ENCODE measurements at regions not wholly inside any gene's neighbourhood (a gene's known extent, or its start where the extent isn't known, plus 50 kb on each side); places are given as distances from the start of the nearest gene placed in this dataset.

DNA sequence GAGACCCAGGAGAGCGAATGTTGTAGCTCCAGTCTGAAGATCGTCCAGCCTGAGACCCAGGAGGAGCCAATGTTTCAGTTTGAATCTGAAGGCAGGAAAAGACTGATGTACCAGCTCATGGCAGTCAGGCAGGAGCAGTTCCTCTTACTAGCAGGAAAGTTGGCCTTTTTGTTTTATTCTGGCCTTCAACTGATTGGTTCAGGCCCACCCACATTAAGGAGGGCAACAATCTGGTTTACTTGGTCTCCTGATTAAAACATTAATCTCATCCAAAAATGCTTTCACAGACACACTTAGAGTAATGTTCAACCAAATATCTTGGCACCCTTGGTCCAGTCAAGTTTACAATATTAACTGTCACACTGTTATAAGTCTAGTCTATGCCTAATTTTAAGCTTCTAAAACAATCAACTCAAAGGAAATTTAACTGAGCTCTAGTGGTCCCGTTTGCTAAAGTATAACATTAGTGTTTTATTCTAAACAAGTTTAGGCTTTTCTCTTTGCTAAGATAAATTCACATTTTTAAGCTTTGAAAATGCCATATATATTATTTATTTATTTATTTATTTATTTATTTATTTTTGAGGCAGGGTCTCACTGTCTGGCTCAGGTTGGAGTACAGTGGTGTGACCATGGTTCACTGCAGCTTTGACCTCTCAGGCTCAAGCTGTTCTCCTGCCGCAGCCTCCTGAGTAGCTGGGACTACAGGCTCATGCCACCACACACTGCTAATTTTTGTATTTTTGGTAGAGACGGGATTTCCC, 275.5 kb upstream of the SLC35B3 start:
- TF ChIP-seq NFIC (IDR thresholded peaks at IDR 0.05): no peak
- no peak for TF ChIP-seq EGR1 (IDR thresholded peaks at IDR 0.05)

DNA sequence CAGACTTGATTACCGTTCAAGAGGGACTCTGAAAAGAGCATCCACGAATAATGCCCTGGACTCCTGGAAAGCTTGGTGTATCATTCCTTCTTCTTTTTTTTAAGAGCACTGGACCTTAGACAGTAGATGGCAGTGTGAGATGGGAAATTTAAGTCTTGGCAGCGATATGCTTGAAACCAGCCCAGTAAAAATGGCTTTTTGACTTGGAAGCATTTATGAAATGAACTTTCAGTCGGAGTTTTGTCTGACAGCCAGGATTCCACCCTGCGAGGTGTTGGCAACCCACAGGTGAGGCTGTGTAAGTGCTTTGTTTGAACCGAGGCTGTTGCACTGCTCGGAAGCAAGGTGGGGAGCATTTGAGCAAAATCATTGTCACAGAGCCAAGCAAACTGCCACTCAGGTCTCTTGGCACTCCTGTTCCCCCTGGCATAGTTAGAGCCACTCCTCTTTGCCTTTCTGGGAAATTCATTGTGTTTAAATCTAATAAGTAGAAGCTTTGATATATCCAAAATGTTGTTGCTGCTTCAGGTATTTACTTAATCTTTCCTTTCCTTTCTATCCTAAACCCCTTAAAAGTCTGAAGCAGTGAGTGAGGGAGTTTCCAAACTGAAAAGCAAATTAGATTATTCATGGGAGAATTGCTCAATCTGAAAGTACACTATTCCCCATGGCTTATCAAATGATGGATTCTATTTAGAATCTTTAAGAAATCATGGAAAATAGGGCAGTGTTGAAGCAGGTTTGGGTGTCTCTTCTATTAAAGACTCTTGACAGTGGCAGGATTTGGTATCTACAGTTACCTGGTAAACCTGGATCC, 272.8 kb upstream of the SLC35B3 start:
- TF ChIP-seq TAF1 (IDR thresholded peaks at IDR 0.05; ENCODE audit: low read depth) (no peak), FOXM1 (IDR thresholded peaks at IDR 0.05; ENCODE audit: borderline replicate concordance, low read depth) (no peak), RAD21 (IDR thresholded peaks at IDR 0.05; ENCODE audit: low read depth) (peak; percentile 21; the same call in 1 of the 2 replicates)

DNA sequence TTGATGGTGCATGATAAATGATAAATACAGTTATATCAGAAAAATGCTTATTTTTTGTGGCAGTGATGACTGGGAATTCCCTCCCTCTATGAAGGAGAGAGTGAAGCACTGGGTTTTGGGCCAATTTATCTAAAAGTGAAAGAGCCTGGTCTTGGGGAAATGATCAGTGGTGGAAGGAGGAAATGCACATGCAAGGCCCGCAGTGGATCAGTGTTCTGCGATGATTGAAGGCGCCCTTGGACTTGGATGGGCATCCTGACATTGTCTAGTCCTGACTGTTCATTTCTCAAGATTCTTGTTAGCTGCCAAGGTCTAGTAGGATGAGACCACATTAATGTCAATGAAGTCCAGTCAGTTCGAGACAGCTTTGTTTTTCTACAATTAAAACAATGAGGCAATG, 272.0 kb upstream of the SLC35B3 start:
- no peak for TF ChIP-seq RAD21 (IDR thresholded peaks at IDR 0.05; ENCODE audit: low read depth)
- TF ChIP-seq EGR1 (IDR thresholded peaks at IDR 0.05): no peak

DNA sequence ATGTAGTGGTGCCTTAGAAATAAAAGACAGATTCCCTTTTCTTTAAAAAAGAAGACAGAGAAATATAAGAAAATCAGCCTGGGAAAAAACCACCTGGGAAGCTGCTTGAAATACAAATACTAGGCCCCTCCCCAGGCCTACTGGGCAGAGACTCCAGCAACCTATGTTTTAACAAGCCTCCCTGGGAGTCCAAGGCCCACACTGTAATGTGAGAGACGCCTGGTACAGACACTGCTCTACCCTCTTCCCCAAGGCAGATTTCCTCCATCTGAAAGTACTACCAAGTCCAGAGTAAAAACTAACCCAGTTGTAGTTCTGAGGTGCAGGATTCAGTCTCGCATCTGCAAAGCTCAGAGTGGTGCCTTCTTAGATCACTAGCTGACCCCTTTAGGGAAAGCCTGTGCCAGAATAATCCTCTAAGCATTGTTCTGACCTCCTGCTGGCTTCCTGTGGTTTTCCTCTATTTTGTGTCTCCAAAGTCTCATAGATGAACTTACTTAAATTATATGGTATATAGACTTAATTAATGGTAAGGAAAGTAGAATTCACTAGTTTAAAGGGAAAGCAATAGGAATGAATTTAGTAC, 270.2 kb upstream of the SLC35B3 start:
- TF ChIP-seq ZBTB7A (IDR thresholded peaks at IDR 0.05; ENCODE audit: low read depth): no peak
- no peak for TF ChIP-seq CEBPB (IDR thresholded peaks at IDR 0.05)
- TF ChIP-seq YY1 (IDR thresholded peaks at IDR 0.05; ENCODE audit: low read depth): no peak
- no peak for TF ChIP-seq TCF12 (IDR thresholded peaks at IDR 0.05; ENCODE audit: low read depth)
- no peak for TF ChIP-seq EP300 (IDR thresholded peaks at IDR 0.05; ENCODE audit: borderline replicate concordance)
- TF ChIP-seq NFIC (IDR thresholded peaks at IDR 0.05): no peak
- TF ChIP-seq, protein P1, sequence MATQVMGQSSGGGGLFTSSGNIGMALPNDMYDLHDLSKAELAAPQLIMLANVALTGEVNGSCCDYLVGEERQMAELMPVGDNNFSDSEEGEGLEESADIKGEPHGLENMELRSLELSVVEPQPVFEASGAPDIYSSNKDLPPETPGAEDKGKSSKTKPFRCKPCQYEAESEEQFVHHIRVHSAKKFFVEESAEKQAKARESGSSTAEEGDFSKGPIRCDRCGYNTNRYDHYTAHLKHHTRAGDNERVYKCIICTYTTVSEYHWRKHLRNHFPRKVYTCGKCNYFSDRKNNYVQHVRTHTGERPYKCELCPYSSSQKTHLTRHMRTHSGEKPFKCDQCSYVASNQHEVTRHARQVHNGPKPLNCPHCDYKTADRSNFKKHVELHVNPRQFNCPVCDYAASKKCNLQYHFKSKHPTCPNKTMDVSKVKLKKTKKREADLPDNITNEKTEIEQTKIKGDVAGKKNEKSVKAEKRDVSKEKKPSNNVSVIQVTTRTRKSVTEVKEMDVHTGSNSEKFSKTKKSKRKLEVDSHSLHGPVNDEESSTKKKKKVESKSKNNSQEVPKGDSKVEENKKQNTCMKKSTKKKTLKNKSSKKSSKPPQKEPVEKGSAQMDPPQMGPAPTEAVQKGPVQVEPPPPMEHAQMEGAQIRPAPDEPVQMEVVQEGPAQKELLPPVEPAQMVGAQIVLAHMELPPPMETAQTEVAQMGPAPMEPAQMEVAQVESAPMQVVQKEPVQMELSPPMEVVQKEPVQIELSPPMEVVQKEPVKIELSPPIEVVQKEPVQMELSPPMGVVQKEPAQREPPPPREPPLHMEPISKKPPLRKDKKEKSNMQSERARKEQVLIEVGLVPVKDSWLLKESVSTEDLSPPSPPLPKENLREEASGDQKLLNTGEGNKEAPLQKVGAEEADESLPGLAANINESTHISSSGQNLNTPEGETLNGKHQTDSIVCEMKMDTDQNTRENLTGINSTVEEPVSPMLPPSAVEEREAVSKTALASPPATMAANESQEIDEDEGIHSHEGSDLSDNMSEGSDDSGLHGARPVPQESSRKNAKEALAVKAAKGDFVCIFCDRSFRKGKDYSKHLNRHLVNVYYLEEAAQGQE (IDR thresholded peaks at IDR 0.05; ENCODE audit: low read depth): no peak
- no peak for TF ChIP-seq CREB1 (IDR thresholded peaks at IDR 0.05; ENCODE audit: low read depth)

DNA sequence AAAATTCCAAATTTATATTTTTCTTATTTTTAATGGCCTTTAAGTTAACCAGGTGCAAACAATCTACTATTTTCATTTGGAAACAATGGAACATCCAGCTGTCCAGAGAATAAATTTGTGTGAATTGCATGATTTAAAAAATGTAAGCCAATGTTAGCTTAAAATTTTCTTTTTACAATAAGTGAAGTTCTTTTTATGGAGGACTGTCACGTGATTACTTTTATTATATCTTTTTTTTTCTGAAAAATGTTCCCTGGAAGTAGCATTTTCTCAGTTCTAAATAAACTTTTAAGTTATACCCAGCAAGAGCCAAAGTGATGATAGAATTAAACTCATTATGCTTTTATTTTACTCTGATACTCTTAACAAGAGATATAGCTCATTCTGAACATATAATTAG, 267.7 kb upstream of the SLC35B3 start:
- no peak for TF ChIP-seq TEAD4 (IDR thresholded peaks at IDR 0.05)
- TF ChIP-seq, protein P2, sequence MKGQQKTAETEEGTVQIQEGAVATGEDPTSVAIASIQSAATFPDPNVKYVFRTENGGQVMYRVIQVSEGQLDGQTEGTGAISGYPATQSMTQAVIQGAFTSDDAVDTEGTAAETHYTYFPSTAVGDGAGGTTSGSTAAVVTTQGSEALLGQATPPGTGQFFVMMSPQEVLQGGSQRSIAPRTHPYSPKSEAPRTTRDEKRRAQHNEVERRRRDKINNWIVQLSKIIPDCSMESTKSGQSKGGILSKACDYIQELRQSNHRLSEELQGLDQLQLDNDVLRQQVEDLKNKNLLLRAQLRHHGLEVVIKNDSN (IDR thresholded peaks at IDR 0.05): no peak
- TF ChIP-seq RAD21 (IDR thresholded peaks at IDR 0.05; ENCODE audit: low read depth): no peak
- no peak for TF ChIP-seq EP300 (IDR thresholded peaks at IDR 0.05; ENCODE audit: borderline replicate concordance)
- TF ChIP-seq EGR1 (IDR thresholded peaks at IDR 0.05): no peak
- TF ChIP-seq, protein P3, sequence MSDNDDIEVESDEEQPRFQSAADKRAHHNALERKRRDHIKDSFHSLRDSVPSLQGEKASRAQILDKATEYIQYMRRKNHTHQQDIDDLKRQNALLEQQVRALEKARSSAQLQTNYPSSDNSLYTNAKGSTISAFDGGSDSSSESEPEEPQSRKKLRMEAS (IDR thresholded peaks at IDR 0.05): no peak
- no peak for TF ChIP-seq YY1 (IDR thresholded peaks at IDR 0.05; ENCODE audit: low read depth)
- TF ChIP-seq, protein P1 (IDR thresholded peaks at IDR 0.05; ENCODE audit: low read depth): no peak
- no peak for TF ChIP-seq TAF1 (IDR thresholded peaks at IDR 0.05; ENCODE audit: low read depth)
- no peak for TF ChIP-seq TCF12 (IDR thresholded peaks at IDR 0.05; ENCODE audit: low read depth)
- no peak for TF ChIP-seq ZBTB7A (IDR thresholded peaks at IDR 0.05; ENCODE audit: low read depth)
- no peak for TF ChIP-seq CEBPB (IDR thresholded peaks at IDR 0.05)
- TF ChIP-seq FOXM1 (IDR thresholded peaks at IDR 0.05; ENCODE audit: borderline replicate concordance, low read depth): no peak
- no peak for TF ChIP-seq NFIC (IDR thresholded peaks at IDR 0.05)
- TF ChIP-seq CREB1 (IDR thresholded peaks at IDR 0.05; ENCODE audit: low read depth): no peak

DNA sequence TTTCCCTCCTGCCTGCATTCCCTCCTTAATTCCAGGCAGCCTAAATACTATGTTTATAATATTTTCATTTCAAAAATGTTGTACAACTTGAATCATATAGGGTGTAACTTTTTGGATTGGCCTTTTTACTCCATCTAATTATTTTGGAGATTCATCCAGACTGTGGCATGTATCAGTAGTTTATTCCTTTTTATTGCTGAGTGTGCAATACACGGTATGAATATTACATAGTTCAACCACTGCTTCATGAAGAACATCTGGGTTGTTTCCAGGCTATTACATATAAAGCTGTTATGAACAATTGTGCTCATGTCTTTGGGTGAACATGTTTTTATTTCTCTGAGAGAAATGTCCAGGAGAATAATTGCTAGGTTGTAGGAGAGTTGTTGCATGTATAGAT, 253.5 kb upstream of the SLC35B3 start:
- TF ChIP-seq NFIC (IDR thresholded peaks at IDR 0.05) (no peak), CREB1 (IDR thresholded peaks at IDR 0.05; ENCODE audit: low read depth) (no peak), ZBTB7A (IDR thresholded peaks at IDR 0.05; ENCODE audit: low read depth) (no peak), FOXM1 (IDR thresholded peaks at IDR 0.05; ENCODE audit: borderline replicate concordance, low read depth) (no peak), EGR1 (IDR thresholded peaks at IDR 0.05) (no peak), YY1 (IDR thresholded peaks at IDR 0.05; ENCODE audit: low read depth) (no peak), TEAD4 (IDR thresholded peaks at IDR 0.05) (no peak), EP300 (IDR thresholded peaks at IDR 0.05; ENCODE audit: borderline replicate concordance) (no peak), TCF12 (IDR thresholded peaks at IDR 0.05; ENCODE audit: low read depth) (no peak), RAD21 (IDR thresholded peaks at IDR 0.05; ENCODE audit: low read depth) (no peak), CEBPB (IDR thresholded peaks at IDR 0.05) (no peak)
- TF ChIP-seq, protein P3 (IDR thresholded peaks at IDR 0.05): no peak
- TF ChIP-seq, protein P2 (IDR thresholded peaks at IDR 0.05): no peak
- TF ChIP-seq, protein P1 (IDR thresholded peaks at IDR 0.05; ENCODE audit: low read depth): no peak

Data from Ishikawa (cell line).